IMR-90 (cell line): ENCODE measurements at regions not wholly inside any gene's neighbourhood (a gene's known extent, or its start where the extent isn't known, plus 50 kb on each side); places are given as distances from the start of the nearest gene placed in this dataset.

Source experiments
- ATAC-seq: fragments of 200-7000 bp; cut with Tn5 transposase; 2 replicates; pipeline ENCODE4 v1.9.1; 2020; ENCODE audit warnings: low read depth, mild to moderate bottlenecking, moderate library complexity
- BruUV-seq: library from RNA; stranded (reverse); fragments of 400-500 nt; replicated peaks from 2 replicates; lab custom pipeline; 2021; lab: Mats Ljungman, UMichigan
- CTCF ChIA-PET: fragments of 300-600 bp; formaldehyde crosslinking; extraction: SDS; loops from one replicate; lab custom pipeline; 2021; ENCODE audit warnings: antibody characterized with exemption; lab: Yijun Ruan, JAX
- POLR2A ChIA-PET: fragments of 300-600 bp; sonication (Branson Sonifier 250); formaldehyde crosslinking; loops from one replicate; lab custom pipeline; 2022; ENCODE audit warnings: antibody characterized with exemption; ENCODE audit not compliant: unreplicated experiment; lab: Charles Lee
- DNase-seq: peaks from one replicate; pipeline ENCODE4 v3.0.0; 2013
- H2AFZ ChIP-seq: replicated peaks from 2 replicates; pipeline ENCODE3; 2013; ENCODE audit warnings: low read length, mild to moderate bottlenecking; ENCODE audit not compliant: poor library complexity
- H2AK5ac ChIP-seq: 2 replicates; pipeline ENCODE4 v1.6.1; 2013; ENCODE audit warnings: low read depth, low read length, inconsistent platforms
- H2AK9ac ChIP-seq: replicated peaks from 2 replicates; pipeline ENCODE3; 2013; ENCODE audit warnings: mild to moderate bottlenecking, low read depth, low read length, moderate library complexity; ENCODE audit not compliant: poor library complexity
- H2BK120ac ChIP-seq: 2 replicates; pipeline ENCODE4 v1.6.1; 2013; ENCODE audit warnings: low read depth, low read length, inconsistent platforms
- H2BK15ac ChIP-seq: 3 replicates; pipeline ENCODE4 v1.6.1; 2013; ENCODE audit warnings: low read depth, low read length, inconsistent platforms
- H2BK20ac ChIP-seq: 2 replicates; pipeline ENCODE4 v1.6.1; 2013; ENCODE audit warnings: low read depth, mild to moderate bottlenecking, inconsistent platforms, low read length, moderate library complexity
- H2BK5ac ChIP-seq: 2 replicates; pipeline ENCODE4 v1.6.1; 2013; ENCODE audit warnings: mild to moderate bottlenecking, low read depth, low read length, inconsistent platforms; ENCODE audit not compliant: poor library complexity, severe bottlenecking
- H3K14ac ChIP-seq: replicated peaks from 2 replicates; pipeline ENCODE4 v1.6.1; 2013; ENCODE audit warnings: low read depth, low read length, inconsistent platforms
- H3K18ac ChIP-seq: 2 replicates; pipeline ENCODE4 v1.6.1; 2013; ENCODE audit warnings: low read depth, low read length, control low read depth
- H3K23ac ChIP-seq: 2 replicates; pipeline ENCODE4 v1.6.1; 2013; ENCODE audit warnings: low read depth, low read length, inconsistent platforms
- H3K27ac ChIP-seq: 2 replicates; pipeline ENCODE4 v1.5.1; 2013; ENCODE audit warnings: mild to moderate bottlenecking, control low read depth, low read length; ENCODE audit not compliant: insufficient read depth
- H3K27me3 ChIP-seq: 2 replicates; pipeline ENCODE4 v1.6.1; 2013; ENCODE audit warnings: low read length; ENCODE audit not compliant: control insufficient read depth, insufficient read depth
- H3K36me3 ChIP-seq: 2 replicates; pipeline ENCODE4 v1.6.1; 2013; ENCODE audit warnings: low read length, mixed read lengths; ENCODE audit not compliant: control insufficient read depth, insufficient read depth
- H3K4ac ChIP-seq: 2 replicates; pipeline ENCODE4 v1.6.1; 2013; ENCODE audit warnings: low read depth, low read length, inconsistent platforms
- H3K4me1 ChIP-seq: 2 replicates; pipeline ENCODE4 v1.6.1; 2013; ENCODE audit warnings: low read length, mixed read lengths; ENCODE audit not compliant: control insufficient read depth, insufficient read depth
- H3K4me2 ChIP-seq: 2 replicates; pipeline ENCODE4 v1.6.1; 2013; ENCODE audit warnings: low read depth, mild to moderate bottlenecking, control low read depth, low read length, moderate library complexity
- H3K4me3 ChIP-seq: 2 replicates; pipeline ENCODE4 v1.5.1; 2013; ENCODE audit warnings: low read depth, mild to moderate bottlenecking, control low read depth, low read length, moderate library complexity; ENCODE audit not compliant: insufficient read depth
- H3K56ac ChIP-seq: 2 replicates; pipeline ENCODE4 v1.6.1; 2013; ENCODE audit warnings: low read length, inconsistent platforms; ENCODE audit not compliant: insufficient read depth; ENCODE audit errors: extremely low read depth
- H3K79me1 ChIP-seq, 2 experiments: 2 replicates each; pipeline ENCODE4 v1.6.1; 2013; ENCODE audit warnings: low read length in 2 of 2, inconsistent platforms in 1 of 2, low read depth in 1 of 2
- H3K9ac ChIP-seq: 2 replicates; pipeline ENCODE4 v1.6.1; 2013; ENCODE audit warnings: low read depth, low read length, control low read depth
- H3K9me1 ChIP-seq: 2 replicates; pipeline ENCODE4 v1.6.1; 2013; ENCODE audit warnings: low read length, inconsistent platforms; ENCODE audit not compliant: insufficient read depth
- H3K9me3 ChIP-seq: 2 replicates; pipeline ENCODE4 v1.6.1; 2013; ENCODE audit warnings: low read length; ENCODE audit not compliant: control insufficient read depth, insufficient read depth
- H4K20me1 ChIP-seq: 2 replicates; pipeline ENCODE4 v1.6.1; 2013; ENCODE audit warnings: low read length, inconsistent platforms; ENCODE audit not compliant: insufficient read depth
- H4K5ac ChIP-seq: 2 replicates; pipeline ENCODE4 v1.6.1; 2013; ENCODE audit warnings: mild to moderate bottlenecking, low read depth, low read length, control low read depth
- H4K8ac ChIP-seq, 2 experiments: 2 replicates each; pipeline ENCODE4 v1.6.1; 2013; ENCODE audit warnings: low read depth in 2 of 2, low read length in 2 of 2, control low read depth in 1 of 2, inconsistent platforms in 1 of 2
- H4K91ac ChIP-seq: 2 replicates; pipeline ENCODE4 v1.6.1; 2013; ENCODE audit warnings: low read depth, low read length, inconsistent platforms; ENCODE audit not compliant: insufficient read depth
- CEBPB ChIP-seq: IDR thresholded peaks from 2 replicates; pipeline ENCODE4 v1.6.1; 2012; ENCODE audit warnings: low read depth, low read length, improper control_type of control experiment
- CHD1 ChIP-seq: IDR thresholded peaks from 2 replicates; pipeline ENCODE4 v1.6.1; 2012; ENCODE audit warnings: low read depth, low read length, improper control_type of control experiment
- ELK1 ChIP-seq: fragments of 150-350 bp; IDR thresholded peaks from 2 replicates; pipeline ENCODE4 v1.6.1; 2016; ENCODE audit warnings: low read depth, mild to moderate bottlenecking, low read length, moderate library complexity, borderline replicate concordance
- MAFK ChIP-seq: IDR thresholded peaks from 2 replicates; pipeline ENCODE4 v1.6.1; 2012; ENCODE audit warnings: low read depth, low read length, improper control_type of control experiment
- MAZ ChIP-seq: IDR thresholded peaks from 2 replicates; pipeline ENCODE4 v1.6.1; 2012; ENCODE audit warnings: low read depth, mild to moderate bottlenecking, low read length, improper control_type of control experiment, moderate library complexity, borderline replicate concordance
- MXI1 ChIP-seq: IDR thresholded peaks from 2 replicates; pipeline ENCODE4 v1.6.1; 2012; ENCODE audit warnings: low read depth, mild to moderate bottlenecking, low read length, moderate library complexity, borderline replicate concordance
- NFE2L2 ChIP-seq: fragments of 150-350 bp; IDR thresholded peaks from 2 replicates; pipeline ENCODE4 v1.6.1; 2016; ENCODE audit warnings: low read depth, mild to moderate bottlenecking, low read length
- POLR2A ChIP-seq: IDR thresholded peaks from 2 replicates; pipeline ENCODE4 v1.6.1; 2012; ENCODE audit warnings: mild to moderate bottlenecking, low read depth, low read length
- RCOR1 ChIP-seq: IDR thresholded peaks from 2 replicates; pipeline ENCODE4 v1.6.1; 2012; ENCODE audit warnings: mild to moderate bottlenecking, low read length, improper control_type of control experiment; ENCODE audit not compliant: insufficient replicate concordance
- USF2 ChIP-seq: fragments of 150-350 bp; IDR thresholded peaks from 2 replicates; pipeline ENCODE4 v1.6.1; 2017; ENCODE audit warnings: mild to moderate bottlenecking, antibody characterized with exemption, low read length, low read depth
- WGBS, 2 experiments: methylation state at CpG; one replicate each; pipeline versions ENCODE4 v1.1.5 to v1.1.7; 2013; ENCODE audit warnings: missing lambda C conversion rate in 2 of 2; ENCODE audit not compliant: insufficient read length in 1 of 2; ENCODE audit errors: extremely low coverage in 2 of 2; 5-methylcytosine and 5-hydroxymethylcytosine counted together
- dilution Hi-C: fragments of 300-500 bp; cut with HindIII; formaldehyde crosslinking; loops from one replicate; pipeline ENCODE4 v1.14.3; 2018; ENCODE audit warnings: low sequenced_read_pairs; ENCODE audit not compliant: unreplicated experiment
- in situ Hi-C: fragments of 300-500 bp; cut with MboI; formaldehyde crosslinking; loops from 3 replicates; pipeline ENCODE4 v1.14.3; 2019; ENCODE audit warnings: low sequenced_read_pairs, inconsistent platforms, mixed read lengths
- intact Hi-C: fragments of 100-400 bp; cut with micrococcal nuclease; formaldehyde crosslinking; loops from 2 replicates; pipeline ENCODE4 v1.10.0; 2022

DNA sequence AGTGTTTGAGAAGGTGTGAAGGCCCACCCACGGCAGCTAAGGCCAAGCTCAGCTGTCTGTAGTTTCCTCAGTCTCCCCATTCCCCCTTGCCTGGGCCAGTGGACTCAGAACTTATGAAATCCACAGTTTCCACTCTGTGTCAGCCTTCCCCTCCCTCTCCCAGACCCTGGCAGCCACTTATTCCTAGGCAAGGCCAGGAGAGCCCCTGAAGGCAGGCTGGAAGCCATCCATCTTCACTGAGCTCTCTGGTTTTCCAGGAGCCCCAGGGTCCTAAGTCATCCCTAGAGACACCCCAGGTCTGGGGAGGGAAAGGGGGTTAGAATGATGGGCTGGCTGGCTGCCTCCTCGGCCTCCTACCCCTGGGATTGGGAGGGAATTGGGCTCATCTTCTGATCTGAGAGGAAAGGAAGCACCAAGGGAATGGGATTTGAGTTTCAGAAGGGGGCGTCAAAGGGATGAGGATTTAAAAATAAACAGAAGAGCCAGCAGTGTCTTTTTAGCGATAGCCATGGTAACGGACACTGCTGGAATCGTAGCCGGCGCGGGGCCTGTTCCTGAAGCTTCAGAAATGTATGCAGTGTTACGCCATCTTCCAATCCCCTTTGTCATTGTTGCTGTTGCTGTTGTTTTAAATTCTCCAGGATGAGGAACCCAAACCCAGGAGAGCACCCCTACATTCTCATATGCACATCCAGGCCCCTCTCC, 561.1 kb upstream of the CADM1 start:
- H2AK5ac ChIP-seq = no peak overlapping the region
- H3K9me1 ChIP-seq = no peaks in the 10 kb centered on the region
- no peaks in the 10 kb centered on the region; the same call in 1 of the 2 replicates for H3K27me3 ChIP-seq
- H4K20me1 ChIP-seq = no peaks in the 10 kb centered on the region
- no peak overlapping the region for H2AFZ ChIP-seq
- H3K36me3 ChIP-seq = no peaks in the 10 kb centered on the region
- no peak overlapping the region for H3K14ac ChIP-seq
- no peak overlapping the region for H2BK5ac ChIP-seq
- H3K4ac ChIP-seq = no peak overlapping the region
- TF ChIP-seq POLR2A = no peak
- no peak for TF ChIP-seq RCOR1
- TF ChIP-seq ELK1 = no peak
- TF ChIP-seq USF2 = no peak
- no peak for TF ChIP-seq CHD1
- TF ChIP-seq NFE2L2 = no peak
- TF ChIP-seq MAFK = no peak
- no peak for TF ChIP-seq MXI1
- no peak for TF ChIP-seq MAZ
- no peak for TF ChIP-seq CEBPB
- no peak overlapping the region for H3K23ac ChIP-seq
- H2BK20ac ChIP-seq = no peak overlapping the region
- peaks cover 2% of the 10 kb centered on the region; the same call in 1 of the 2 replicates for H3K9me3 ChIP-seq
- H4K91ac ChIP-seq = no peak overlapping the region
- ChIA-PET CTCF (no interaction called here), POLR2A (no interaction called here)
- H3K18ac ChIP-seq = no peak overlapping the region
- WGBS, 2 experiments = 60% methylated on average over 4 of the region's 10 CpGs; no CpG with 5 or more reads in 1 of the 2 experiments
- no peak overlapping the region for H2BK120ac ChIP-seq
- no TSS peak for BruUV-seq
- DNase-seq (no peak), ATAC-seq (no peak)
- no peak overlapping the region for H4K5ac ChIP-seq
- no peaks in the 10 kb centered on the region for H3K79me1 ChIP-seq
- no peak overlapping the region for H3K4me3 ChIP-seq
- intact Hi-C loops = no loop called here
- H2BK15ac ChIP-seq = no peak overlapping the region
- no peak overlapping the region for H2AK9ac ChIP-seq
- dilution Hi-C loops = no loop called here
- H3K4me1 ChIP-seq = no peaks in the 10 kb centered on the region
- in situ Hi-C loops = no loop called here
- no peak overlapping the region for H3K27ac ChIP-seq
- no peak overlapping the region for H4K8ac ChIP-seq
- no peak overlapping the region for H3K9ac ChIP-seq
- H3K56ac ChIP-seq = no peak overlapping the region
- no peak overlapping the region for H3K4me2 ChIP-seq
